ENCODE measurements at regions not wholly inside any gene's neighbourhood (a gene's known extent, or its start where the extent isn't known, plus 50 kb on each side); places are given as distances from the start of the nearest gene placed in this dataset.
A peak's percentile ranks its signal among the peaks of the same experiment; 100 is the strongest.
"Not testable (repeated sequence)": the region's sequence is repeated elsewhere in the genome, so short reads cannot be mapped to it uniquely, and the experiment has no call there.

- no peak for DNase-seq
Measured at GRCh38 chr10:26355241-26355640, 82.9 kb upstream of the APBB1IP start.

- no peak for DNase-seq
Measured at GRCh38 chr10:26357203-26357602, 80.9 kb upstream of the APBB1IP start.

GRCh38 chr10:26358071-26358470 is 80.1 kb upstream of the APBB1IP start:
- DNase-seq, result no peak

- no peak for DNase-seq
Measured at GRCh38 chr10:26359670-26360069, 78.5 kb upstream of the APBB1IP start.

DNA sequence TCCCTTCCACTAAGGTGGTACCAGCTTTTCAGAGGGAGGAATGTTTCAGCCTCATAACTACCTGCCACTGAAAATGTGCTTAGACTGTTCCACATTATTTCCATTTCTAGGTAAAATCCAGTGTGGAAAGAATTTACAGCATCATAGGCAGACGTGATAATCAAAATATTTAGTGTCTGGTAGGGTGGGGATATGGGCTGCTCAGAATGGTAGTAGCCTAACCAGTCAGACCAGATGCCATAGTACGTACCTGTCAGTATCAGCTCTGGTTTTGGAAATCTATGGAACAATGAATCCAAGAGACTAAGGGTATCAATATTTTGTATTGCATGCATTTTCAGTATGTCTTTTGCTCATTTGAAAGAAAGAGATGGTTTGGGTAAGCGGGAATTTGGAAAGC is 76.8 kb upstream of the APBB1IP start:
- DNase-seq, result no peak

DNA sequence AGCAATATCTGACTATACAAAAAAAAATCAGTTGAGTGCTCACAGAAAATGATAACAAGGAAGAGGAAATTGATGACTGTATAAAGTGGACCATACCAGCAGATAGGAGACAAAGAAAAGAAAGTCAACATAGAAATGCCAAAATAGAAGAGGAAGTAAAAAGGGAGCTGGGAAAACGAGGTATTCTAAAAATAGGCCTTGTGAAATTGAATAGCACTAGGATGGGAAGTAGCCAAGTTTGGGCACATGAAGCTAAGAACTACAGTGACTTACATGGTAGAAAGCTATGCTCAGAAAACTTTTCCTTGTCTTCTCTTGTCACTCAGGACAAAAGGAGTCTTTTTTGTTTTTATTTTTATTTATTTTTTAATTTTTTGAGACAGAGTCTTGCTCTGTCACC is 76.2 kb upstream of the APBB1IP start:
- no peak for DNase-seq

DNA sequence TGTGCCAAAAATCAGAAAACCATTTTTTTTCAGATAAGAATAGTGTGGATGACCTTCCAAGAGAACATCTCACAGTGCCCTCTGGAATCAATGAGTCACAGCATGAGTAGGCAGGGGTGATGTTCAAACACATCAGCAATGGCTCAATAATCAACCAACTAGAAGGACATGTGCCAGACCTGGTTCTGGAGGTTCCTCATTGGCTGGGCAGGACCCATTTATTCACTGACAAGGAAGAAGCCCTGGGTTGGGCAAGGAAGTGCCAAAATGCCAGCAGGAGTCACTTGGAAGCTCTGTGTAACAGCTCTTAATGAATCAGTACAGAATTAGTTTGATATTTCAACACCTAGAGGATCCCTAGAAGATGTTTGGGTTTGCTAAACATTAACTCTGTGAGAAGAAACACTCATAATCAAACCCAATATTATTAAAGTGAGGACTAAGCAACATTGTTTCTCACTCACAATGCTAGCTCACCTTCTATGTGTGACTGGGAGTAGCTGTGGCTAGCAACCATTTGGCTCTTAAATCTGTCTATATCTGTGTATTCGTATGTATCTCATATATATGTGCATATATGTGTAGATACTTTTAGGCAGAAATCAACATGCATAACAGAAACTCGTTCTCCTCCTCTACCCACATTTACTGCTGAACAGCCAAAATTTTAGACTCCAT is 72.3 kb upstream of the APBB1IP start:
- no peak for DNase-seq

GRCh38 chr10:26367035-26367434 is 71.1 kb upstream of the APBB1IP start:
- not testable (repeated sequence) for DNase-seq

- DNase-seq, result no peak
Measured at GRCh38 chr10:26367771-26368170, 70.4 kb upstream of the APBB1IP start.

DNA sequence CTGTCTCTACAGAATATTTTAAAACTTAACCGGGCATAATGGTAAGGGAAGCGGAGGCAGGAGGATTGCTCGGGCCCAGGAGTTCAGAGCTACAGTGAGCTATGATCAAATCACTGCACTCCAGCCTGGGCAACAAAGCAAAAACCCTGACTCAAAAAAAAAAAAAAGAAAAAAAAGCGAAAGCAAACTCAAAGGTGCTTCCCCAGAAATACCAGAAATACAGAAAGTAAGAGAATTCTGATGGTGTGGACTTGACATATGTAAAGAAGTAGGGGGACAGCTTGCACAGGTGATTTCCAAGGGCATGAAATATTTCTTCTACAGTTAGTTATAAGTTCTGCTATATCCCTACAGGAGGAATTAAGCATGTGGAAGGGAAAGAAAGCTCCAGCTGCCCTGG is 69.7 kb upstream of the APBB1IP start:
- no peak for DNase-seq

- no peak for DNase-seq
Measured at GRCh38 chr10:26372513-26373354, 65.4 kb upstream of the APBB1IP start.

DNA sequence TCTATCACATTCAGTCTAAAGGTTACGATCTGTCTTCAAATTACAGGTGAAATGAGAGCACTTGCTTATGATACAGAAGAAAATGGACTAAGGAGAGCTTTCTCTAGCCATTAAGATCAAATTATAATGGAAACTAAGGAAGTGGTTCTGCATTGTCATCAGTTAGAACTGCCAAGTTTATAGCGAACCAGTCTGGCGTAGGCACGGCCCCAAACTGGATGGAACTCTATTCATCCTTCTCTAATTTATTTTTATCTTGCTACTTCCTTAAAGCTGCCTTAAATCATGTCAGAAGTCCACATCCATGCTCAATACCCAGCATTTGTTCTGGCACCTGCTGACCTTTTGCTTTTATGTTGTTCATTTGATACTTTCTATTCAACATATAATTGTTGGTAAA is 63.7 kb upstream of the APBB1IP start:
- DNase-seq, result no peak

DNA sequence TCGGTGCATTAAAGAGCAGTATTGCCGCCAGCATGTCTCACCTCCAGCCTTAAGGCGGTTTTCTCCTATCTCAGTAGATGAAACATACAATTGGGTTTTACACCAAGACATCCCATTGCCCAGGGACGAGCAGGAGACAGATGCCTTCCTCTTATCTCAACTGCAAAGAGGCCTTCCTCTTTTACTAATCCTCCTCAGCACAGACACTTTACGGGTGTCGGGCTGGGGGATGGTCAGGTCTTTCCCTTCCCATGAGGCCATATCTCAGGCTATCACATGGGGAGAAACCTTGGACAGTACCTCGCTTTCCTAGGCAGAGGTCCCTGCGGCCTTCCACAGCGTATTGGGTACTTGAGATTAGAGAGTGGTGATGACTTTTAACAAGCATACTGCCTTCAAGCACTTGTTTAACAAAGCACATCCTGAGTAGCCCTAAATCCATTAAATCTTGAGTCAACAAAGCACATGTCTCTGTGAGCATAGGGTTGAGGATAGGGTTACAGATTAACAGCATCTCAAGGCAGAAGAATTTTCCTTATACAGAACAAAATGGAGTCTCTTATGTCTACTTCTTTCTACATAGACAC is 60.8 kb upstream of the APBB1IP start:
- DNase-seq, result peak; percentile 13

DNA sequence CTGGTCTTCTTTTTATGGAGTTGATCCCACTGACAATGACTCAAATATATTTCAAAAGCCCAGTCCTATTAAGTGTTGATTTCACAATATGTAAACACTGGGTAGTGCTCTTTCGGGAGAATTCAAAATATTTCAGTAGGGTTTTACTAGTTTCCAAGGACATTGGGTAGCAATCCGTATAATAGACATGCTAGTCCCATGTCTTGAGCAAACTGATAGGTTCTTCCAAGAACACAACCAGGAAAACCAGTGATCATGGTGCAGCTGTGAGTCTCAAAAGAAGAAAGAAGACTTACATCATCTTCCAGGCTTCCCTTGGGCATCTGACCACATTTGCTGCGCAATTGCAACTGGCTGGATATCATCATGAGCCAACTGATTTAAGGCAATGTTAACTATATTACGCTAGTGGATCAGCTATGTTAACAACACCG is 59.3 kb upstream of the APBB1IP start:
- no peak for DNase-seq

DNA sequence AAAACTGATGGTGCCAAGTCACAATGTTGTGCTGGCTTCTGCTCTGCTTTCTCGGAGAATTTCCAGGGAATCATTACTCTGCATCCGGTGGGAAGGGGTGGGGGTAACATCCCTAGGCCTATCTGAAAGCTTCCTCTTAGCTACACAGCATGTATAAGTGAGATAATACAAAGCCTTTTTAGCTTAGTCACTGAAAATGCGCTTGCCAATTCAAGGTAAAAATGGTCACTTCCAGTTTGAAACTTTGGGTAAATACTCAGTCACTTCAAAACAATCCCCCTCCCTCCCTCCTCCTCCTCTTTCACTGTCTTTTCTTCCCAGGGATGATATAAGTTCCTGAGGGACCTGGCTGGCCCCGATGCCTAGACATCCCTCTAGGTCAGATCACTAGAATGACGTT is 57.3 kb upstream of the APBB1IP start:
- no peak for DNase-seq

DNA sequence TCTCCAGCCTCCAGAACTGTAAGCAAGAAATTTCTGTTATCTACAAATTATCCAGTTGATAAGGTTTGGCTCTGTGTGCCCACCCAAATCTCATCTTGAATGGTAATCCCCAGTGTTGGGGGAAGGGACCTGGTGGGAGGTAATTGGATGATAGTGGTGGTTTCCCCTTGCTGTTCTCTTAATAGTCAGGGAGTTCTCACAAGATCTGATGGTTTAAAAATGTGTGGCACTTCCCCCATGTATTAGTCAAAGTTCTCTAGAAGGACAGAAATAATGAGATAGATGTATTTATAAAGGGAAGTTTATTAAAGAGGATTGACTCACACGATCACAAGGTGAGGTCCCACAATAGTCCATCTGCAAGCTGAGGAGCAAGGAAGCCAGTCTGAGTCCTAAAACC is 56.2 kb upstream of the APBB1IP start:
- no peak for DNase-seq

DNA sequence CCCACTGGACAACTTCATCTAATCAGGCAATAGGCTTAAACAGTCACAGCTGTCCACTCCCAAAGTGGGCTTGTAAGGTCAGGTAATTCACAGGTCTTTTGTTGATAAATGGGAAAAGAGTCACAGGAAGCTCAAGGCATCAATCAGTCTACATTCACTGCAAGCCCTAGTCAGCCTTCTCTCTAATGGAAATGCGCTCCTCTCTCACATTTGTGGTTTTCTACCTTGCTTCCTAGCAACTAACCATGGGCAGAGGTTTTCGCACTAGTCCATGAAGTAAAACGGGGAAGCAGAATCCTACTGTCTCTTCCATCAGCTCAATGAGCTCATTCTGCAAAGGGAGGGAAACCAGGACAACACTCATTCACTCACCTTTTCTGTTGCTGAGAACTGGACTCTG is 53.5 kb upstream of the APBB1IP start:
- DNase-seq, result no peak

- no peak for DNase-seq
Measured at GRCh38 chr10:26385443-26385842, 52.7 kb upstream of the APBB1IP start.

GRCh38 chr10:26386781-26387180 is 51.4 kb upstream of the APBB1IP start:
- DNase-seq, result no peak

All from DMS79 treated with DMSO at 0.1 percent for 48 hours (cell line).